ENCODE measurements at regions not wholly inside any gene's neighbourhood (a gene's known extent, or its start where the extent isn't known, plus 50 kb on each side); places are given as distances from the start of the nearest gene placed in this dataset.

DNA sequence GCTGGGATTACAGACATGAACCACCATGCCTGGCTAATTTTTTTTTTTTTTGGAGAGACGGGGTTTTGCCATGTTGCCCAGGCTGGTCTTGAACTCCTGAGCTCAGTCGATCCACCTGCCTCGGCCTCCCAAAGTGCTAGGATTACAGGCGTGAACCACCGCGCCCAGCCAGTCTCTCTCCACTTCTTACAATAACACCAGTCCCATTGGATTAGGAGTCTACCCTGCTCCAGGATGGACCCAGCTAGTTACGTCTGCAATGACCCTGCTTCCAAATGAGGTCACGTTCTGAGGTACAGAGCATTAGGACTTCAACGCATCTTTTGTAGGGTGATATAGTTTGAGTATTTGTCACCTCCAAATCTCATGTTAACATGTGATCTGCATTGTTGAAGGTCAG lies 146.9 kb upstream of the MYLIP start:
- TF ChIP-seq, protein P1, sequence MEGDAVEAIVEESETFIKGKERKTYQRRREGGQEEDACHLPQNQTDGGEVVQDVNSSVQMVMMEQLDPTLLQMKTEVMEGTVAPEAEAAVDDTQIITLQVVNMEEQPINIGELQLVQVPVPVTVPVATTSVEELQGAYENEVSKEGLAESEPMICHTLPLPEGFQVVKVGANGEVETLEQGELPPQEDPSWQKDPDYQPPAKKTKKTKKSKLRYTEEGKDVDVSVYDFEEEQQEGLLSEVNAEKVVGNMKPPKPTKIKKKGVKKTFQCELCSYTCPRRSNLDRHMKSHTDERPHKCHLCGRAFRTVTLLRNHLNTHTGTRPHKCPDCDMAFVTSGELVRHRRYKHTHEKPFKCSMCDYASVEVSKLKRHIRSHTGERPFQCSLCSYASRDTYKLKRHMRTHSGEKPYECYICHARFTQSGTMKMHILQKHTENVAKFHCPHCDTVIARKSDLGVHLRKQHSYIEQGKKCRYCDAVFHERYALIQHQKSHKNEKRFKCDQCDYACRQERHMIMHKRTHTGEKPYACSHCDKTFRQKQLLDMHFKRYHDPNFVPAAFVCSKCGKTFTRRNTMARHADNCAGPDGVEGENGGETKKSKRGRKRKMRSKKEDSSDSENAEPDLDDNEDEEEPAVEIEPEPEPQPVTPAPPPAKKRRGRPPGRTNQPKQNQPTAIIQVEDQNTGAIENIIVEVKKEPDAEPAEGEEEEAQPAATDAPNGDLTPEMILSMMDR (conservative IDR thresholded peaks at IDR 0.05 in 1 of 2, IDR thresholded peaks at IDR 0.05 in 1 of 2; ENCODE audit: extremely low read depth in 1 of 2, insufficient read depth in 1 of 2, low read depth in 1 of 2, low read length in 2 of 2), result no peak
- TF ChIP-seq EZH2 (IDR thresholded peaks at IDR 0.05; ENCODE audit: borderline replicate concordance, low read length), result no peak

Measured in mammary epithelial cell (primary cell).